Gastroesophageal sphincter (tissue), 4 donors: ENCODE measurements at regions not wholly inside any gene's neighbourhood (a gene's known extent, or its start where the extent isn't known, plus 50 kb on each side); places are given as distances from the start of the nearest gene placed in this dataset.

ENCODE experiments used
- ATAC-seq: fragments of 150-250 bp; one replicate; pipeline ENCODE4 v1.9.1; 2016; ENCODE audit warnings: mild to moderate bottlenecking, moderate library complexity
- H3K27ac ChIP-seq, 4 donors: fragments of 200-600 bp; sonication (generic) in 3 of 4; 1 replicate in 3 of 4; 2 replicates in 1 of 4; pipeline ENCODE4 v1.5.1; 2016 to 2019
- H3K27me3 ChIP-seq: fragments of 200-600 bp; sonication (generic); one replicate; pipeline ENCODE4 v1.5.1; 2019
- H3K36me3 ChIP-seq, 2 donors: fragments of 200-600 bp; sonication (generic); one replicate each; pipeline ENCODE4 v1.5.1; 2019; ENCODE audit warnings: control low read depth in 1 of 2
- H3K4me1 ChIP-seq, 3 donors: fragments of 200-600 bp; sonication (generic); 1 replicate in 2 of 3; 2 replicates in 1 of 3; pipeline ENCODE4 v1.5.1; 2016 to 2019; ENCODE audit warnings: control low read depth in 2 of 3
- H3K4me3 ChIP-seq, 2 donors: fragments of 200-600 bp; sonication (generic); one replicate each; pipeline ENCODE4 v1.5.1; 2019; ENCODE audit warnings: mild to moderate bottlenecking in 1 of 2, moderate library complexity in 1 of 2
- H3K9me3 ChIP-seq, 3 donors: fragments of 200-600 bp; sonication (generic); one replicate each; pipeline ENCODE4 v1.5.1; 2017 to 2019; ENCODE audit warnings: control low read depth in 2 of 3
- EP300 ChIP-seq: sonication (generic); formaldehyde crosslinking; IDR thresholded peaks from one replicate; pipeline ENCODE4 v1.6.1; 2017; ENCODE audit warnings: antibody characterized with exemption, mild to moderate bottlenecking
- POLR2A ChIP-seq, 2 donors: fragments of 450-650 bp; IDR thresholded peaks; one replicate each; pipeline ENCODE4 v1.6.1; 2017; ENCODE audit warnings: antibody characterized with exemption in 2 of 2, mild to moderate bottlenecking in 2 of 2, moderate library complexity in 1 of 2
- POLR2AphosphoS5 ChIP-seq: sonication (generic); formaldehyde crosslinking; IDR thresholded peaks from one replicate; pipeline ENCODE4 v1.6.1; 2017; ENCODE audit warnings: antibody characterized with exemption
- WGBS, 2 donors: methylation state at CpG; one replicate each; pipeline ENCODE4 v1.1.5; 2018; ENCODE audit warnings: low coverage in 1 of 2; 5-methylcytosine and 5-hydroxymethylcytosine counted together
- TF ChIP-seq, protein P1 (sequence below), 4 experiments: fragments of 200-600 bp in 2 of 4; fragments of 450-650 bp in 2 of 4; sonication (generic) in 1 of 4; IDR thresholded peaks; one replicate each; pipeline ENCODE4 v1.5.1; 2017 to 2019; ENCODE audit warnings: antibody characterized with exemption in 4 of 4, mild to moderate bottlenecking in 2 of 4, moderate library complexity in 2 of 4

DNA sequence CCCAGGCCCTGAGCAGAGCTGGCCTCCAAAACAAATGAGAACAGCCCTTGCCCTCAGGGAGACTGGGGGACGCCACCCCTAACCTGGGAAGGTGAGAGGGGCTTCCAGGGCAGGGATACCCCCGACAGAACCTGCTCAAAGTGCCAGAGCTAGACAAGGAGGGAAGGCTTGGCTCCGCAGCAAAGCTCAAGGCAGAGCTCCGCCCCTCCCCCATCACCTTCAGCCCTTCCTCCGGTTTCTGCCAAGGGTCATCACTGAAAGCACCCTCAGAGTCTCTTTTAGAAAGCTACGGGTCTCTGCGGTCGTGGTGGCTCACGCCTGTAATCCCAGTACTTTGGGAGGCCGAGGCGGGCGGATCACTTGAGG lies 73.4 kb upstream of the CUX1 start:
- WGBS, 2 donors: no CpG with 5 or more reads among the region's 12 CpGs
- no peak for ATAC-seq
- no peaks in the 10 kb centered on the region for H3K36me3 ChIP-seq
- H3K4me1 ChIP-seq: peaks cover 0 to 22% (median 8%) of the 10 kb centered on the region in 3 donors
- H3K27me3 ChIP-seq: peaks cover 29% of the 10 kb centered on the region
- H3K9me3 ChIP-seq: no peaks in the 10 kb centered on the region
- no peak overlapping the region for H3K27ac ChIP-seq
- peak overlapping the region in 1 of 2 donors; percentile 55 for H3K4me3 ChIP-seq
- TF ChIP-seq POLR2A (IDR thresholded peaks at IDR 0.05) (no peak), POLR2AphosphoS5 (no peak), EP300 (no peak)
- TF ChIP-seq, protein P1, sequence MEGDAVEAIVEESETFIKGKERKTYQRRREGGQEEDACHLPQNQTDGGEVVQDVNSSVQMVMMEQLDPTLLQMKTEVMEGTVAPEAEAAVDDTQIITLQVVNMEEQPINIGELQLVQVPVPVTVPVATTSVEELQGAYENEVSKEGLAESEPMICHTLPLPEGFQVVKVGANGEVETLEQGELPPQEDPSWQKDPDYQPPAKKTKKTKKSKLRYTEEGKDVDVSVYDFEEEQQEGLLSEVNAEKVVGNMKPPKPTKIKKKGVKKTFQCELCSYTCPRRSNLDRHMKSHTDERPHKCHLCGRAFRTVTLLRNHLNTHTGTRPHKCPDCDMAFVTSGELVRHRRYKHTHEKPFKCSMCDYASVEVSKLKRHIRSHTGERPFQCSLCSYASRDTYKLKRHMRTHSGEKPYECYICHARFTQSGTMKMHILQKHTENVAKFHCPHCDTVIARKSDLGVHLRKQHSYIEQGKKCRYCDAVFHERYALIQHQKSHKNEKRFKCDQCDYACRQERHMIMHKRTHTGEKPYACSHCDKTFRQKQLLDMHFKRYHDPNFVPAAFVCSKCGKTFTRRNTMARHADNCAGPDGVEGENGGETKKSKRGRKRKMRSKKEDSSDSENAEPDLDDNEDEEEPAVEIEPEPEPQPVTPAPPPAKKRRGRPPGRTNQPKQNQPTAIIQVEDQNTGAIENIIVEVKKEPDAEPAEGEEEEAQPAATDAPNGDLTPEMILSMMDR (IDR thresholded peaks at IDR 0.05): no peak

DNA sequence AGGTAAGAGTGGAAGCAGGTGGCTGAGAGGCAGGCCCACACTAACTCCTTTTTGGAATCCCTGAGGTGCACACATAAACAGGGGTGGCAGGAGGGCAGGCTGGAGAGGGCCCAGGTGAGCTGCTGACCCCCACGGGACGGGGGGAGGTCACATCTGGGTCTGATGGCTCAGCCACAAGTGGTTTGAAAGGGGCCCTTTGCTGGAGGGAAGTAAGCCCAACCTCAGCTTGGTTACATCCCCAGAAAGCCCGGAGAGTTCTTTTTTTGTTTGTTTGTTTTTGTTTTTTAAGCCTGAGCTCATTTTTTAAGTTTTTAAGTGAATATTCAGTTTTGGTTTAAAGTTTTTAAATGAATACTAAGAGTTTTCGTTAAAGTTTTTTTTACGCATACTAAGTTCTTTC lies 72.8 kb upstream of the CUX1 start:
- WGBS, 2 donors: 73 to 79% methylated on average over 2 to 5 of the region's 5 CpGs
- ATAC-seq: no peak

DNA sequence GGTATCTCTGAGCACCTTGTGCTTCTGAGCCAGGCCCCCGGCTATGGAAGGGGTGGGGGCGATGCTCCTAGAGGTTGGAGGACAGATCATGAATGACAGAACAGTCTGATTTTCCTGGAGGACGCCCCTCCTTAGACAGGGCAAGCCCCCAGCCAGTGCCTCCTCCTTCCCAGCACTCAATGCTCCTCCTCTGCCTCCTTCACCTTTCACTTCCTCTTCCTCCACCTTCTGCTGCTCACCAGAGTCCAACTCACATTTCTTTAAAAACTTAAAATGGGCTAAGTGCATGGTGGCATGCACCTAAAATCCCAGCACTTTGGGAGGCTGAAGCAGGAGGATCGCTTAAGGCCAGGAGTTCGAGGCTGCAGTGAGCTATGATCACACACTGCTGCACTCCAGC lies 71.1 kb upstream of the CUX1 start:
- Histone ChIP-seq H3K4me1 (peaks cover 0 to 22% (median 8%) of the 10 kb centered on the region in 3 donors), H3K27me3 (peaks cover 38% of the 10 kb centered on the region), H3K9me3 (no peaks in the 10 kb centered on the region), H3K27ac (no peak overlapping the region), H3K4me3 (no peak overlapping the region), H3K36me3 (no peaks in the 10 kb centered on the region)
- ATAC-seq: no peak
- WGBS, 2 donors: 92% methylated on average over 3 of the region's 5 CpGs; no CpG with 5 or more reads in 1 of the 2 donors
- TF ChIP-seq EP300 (no peak), POLR2AphosphoS5 (no peak), POLR2A (IDR thresholded peaks at IDR 0.05) (no peak)
- TF ChIP-seq, protein P1 (IDR thresholded peaks at IDR 0.05): no peak

More for the DNA sequence above, 72.8 kb upstream of the CUX1 start:
- Histone ChIP-seq H3K4me3 (no peak overlapping the region), H3K36me3 (no peaks in the 10 kb centered on the region), H3K27me3 (peaks cover 36% of the 10 kb centered on the region), H3K9me3 (no peaks in the 10 kb centered on the region), H3K27ac (no peak overlapping the region), H3K4me1 (peaks cover 0 to 22% (median 8%) of the 10 kb centered on the region in 3 donors)
- TF ChIP-seq, protein P1 (IDR thresholded peaks at IDR 0.05): no peak
- TF ChIP-seq POLR2AphosphoS5 (no peak), POLR2A (IDR thresholded peaks at IDR 0.05) (no peak), EP300 (no peak)

DNA sequence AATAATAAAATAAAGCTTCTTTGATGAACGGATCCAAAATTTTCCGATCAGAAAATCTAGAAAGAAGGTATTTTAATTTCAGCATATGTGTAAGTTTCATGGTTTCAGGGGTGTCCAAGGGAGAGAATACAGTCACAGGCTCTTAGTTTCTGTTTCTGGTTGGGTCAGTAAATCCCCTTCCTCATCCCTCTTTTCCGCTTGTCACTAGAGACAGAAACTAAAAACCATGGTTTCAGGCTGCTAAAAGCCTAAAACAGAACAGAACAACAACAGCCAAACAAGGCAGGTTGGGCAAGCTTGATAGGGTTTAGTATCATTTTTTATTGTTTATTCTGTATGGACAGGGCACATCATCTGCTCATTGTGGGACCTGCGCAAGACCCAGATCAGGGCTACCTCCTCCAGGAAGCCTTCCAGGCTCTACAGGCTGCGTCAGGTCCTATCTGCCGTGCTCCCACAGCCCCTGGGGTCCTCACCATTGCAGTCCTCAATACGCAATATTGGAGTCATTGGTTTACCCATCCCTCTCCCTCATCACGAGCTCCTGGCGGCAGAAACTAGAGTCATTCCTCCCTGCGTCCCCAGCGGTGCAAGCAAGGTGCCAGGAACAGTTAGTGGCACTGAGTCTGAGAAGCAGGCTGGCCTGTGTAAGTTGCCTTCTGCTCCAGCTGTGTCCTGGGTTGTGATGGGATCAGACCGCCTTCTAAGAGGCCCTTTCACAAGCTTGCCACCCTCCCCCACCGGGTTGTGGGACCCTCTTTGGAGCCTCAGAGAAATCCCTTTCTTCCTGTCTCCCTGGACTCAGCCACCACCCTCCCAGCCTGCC lies 70.2 kb upstream of the CUX1 start:
- TF ChIP-seq, protein P1 (IDR thresholded peaks at IDR 0.05): no peak
- no peak for TF ChIP-seq POLR2AphosphoS5
- TF ChIP-seq EP300: no peak
- no peak for TF ChIP-seq POLR2A (IDR thresholded peaks at IDR 0.05)
- no peak for ATAC-seq
- Histone ChIP-seq H3K27ac (no peak overlapping the region), H3K36me3 (no peaks in the 10 kb centered on the region), H3K9me3 (no peaks in the 10 kb centered on the region), H3K4me1 (peaks cover 0 to 22% (median 8%) of the 10 kb centered on the region in 3 donors), H3K4me3 (no peak overlapping the region), H3K27me3 (peaks cover 38% of the 10 kb centered on the region)
- WGBS, 2 donors: 79 to 98% methylated on average over 4 to 5 of the region's 13 CpGs

DNA sequence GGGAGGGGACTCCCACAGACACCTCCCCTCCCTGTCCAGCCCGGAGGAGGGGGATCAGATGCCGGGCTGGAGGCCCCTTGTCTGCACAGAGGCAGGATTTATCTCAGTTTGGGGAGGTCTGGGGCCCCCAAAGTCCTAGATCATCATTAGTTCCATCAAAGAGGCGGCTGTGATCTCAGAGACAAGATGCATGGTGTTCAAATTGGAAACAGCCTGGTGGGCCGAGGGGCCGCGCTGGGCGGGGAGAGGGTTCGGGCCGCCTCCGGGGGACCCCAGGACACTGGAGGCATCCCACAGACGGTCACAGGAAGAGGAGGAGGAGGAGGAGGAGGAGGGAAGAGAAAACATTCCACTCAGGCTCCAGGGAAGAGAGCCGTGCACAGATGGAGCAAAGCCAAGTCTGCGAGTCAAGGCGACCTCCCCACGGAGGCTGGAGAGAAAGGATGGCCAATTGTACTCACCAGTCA lies 69.5 kb upstream of the CUX1 start:
- H3K4me3 ChIP-seq: no peak overlapping the region
- ATAC-seq: no peak
- peaks cover 32% of the 10 kb centered on the region for H3K27me3 ChIP-seq
- no peaks in the 10 kb centered on the region for H3K36me3 ChIP-seq
- H3K4me1 ChIP-seq: peaks cover 0 to 19% (median 8%) of the 10 kb centered on the region in 3 donors
- TF ChIP-seq, protein P1 (IDR thresholded peaks at IDR 0.05): no peak
- no peak for TF ChIP-seq EP300
- TF ChIP-seq POLR2A (IDR thresholded peaks at IDR 0.05): no peak
- no peak for TF ChIP-seq POLR2AphosphoS5
- H3K27ac ChIP-seq: no peak overlapping the region
- 12% methylated on average over 13 of the region's 15 CpGs; no CpG with 5 or more reads in 1 of the 2 donors for WGBS, 2 donors
- H3K9me3 ChIP-seq: no peaks in the 10 kb centered on the region
